ENCODE measurements at regions not wholly inside any gene's neighbourhood (a gene's known extent, or its start where the extent isn't known, plus 50 kb on each side); places are given as distances from the start of the nearest gene placed in this dataset.
A peak's percentile ranks its signal among the peaks of the same experiment; 100 is the strongest.
"Not testable (repeated sequence)": the region's sequence is repeated elsewhere in the genome, so short reads cannot be mapped to it uniquely, and the experiment has no call there.

- DNase-seq (ENCODE audit: low read depth in 2 of 3, low spot score in 2 of 3): no peak
These were observed 633.4 kb upstream of the CELF4 start for GRCh38 chr18:38198956-38199355.

- peak in 1 of 3 donors; percentile 61 for DNase-seq (ENCODE audit: low read depth in 2 of 3, low spot score in 2 of 3)
These were observed 632.9 kb upstream of the CELF4 start for GRCh38 chr18:38198526-38198925.

GRCh38 chr18:38186491-38186890, 620.9 kb upstream of the CELF4 start:
- no peak for DNase-seq (ENCODE audit: low read depth in 2 of 3, low spot score in 2 of 3)

DNA sequence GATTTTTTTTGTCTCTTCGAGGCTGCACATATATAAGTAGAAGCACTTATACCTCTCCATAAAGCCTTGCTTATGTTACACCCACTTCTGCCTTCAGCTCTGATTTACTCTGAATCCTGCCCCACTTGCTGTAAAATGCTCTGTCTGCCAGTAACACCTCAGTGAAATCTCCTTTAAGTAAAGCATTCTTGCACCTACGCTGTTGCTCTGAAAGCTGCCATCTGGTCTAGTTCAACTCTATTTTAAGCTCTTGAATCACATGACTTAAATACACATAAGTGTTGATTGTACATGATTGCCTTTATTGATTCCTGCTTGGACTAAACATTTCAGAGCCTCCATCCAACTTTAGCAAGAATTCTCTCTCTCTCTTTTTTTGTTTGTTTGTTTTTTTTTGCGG, 609.0 kb upstream of the CELF4 start:
- DNase-seq (ENCODE audit: low read depth in 2 of 3, low spot score in 2 of 3): no peak

DNA sequence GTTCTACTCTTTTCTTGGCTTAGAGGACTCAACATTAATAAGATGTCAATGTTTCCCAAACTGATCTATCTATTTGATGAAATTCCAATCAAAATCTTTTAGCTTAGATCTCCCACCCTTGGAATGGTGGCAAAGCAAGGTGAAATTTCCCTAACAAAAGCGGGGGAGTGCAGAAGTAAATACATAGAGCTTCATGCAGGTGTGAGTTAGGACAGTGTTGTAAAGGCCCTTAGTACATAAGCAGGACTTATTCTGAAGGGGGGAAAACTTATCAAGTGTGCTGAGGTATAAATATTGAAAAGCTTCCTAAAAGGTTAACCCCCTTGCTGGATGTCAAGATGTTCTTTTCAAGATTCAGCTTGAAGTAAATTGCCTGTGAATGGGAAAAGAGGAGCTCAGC, 608.6 kb upstream of the CELF4 start:
- DNase-seq (ENCODE audit: low read depth in 2 of 3, low spot score in 2 of 3): no peak

- no peak for DNase-seq (ENCODE audit: low read depth in 2 of 3, low spot score in 2 of 3)
These were observed 605.2 kb upstream of the CELF4 start for GRCh38 chr18:38170845-38171244.

GRCh38 chr18:38167623-38168022, 602.0 kb upstream of the CELF4 start:
- no peak for DNase-seq (ENCODE audit: low read depth in 2 of 3, low spot score in 2 of 3)

DNA sequence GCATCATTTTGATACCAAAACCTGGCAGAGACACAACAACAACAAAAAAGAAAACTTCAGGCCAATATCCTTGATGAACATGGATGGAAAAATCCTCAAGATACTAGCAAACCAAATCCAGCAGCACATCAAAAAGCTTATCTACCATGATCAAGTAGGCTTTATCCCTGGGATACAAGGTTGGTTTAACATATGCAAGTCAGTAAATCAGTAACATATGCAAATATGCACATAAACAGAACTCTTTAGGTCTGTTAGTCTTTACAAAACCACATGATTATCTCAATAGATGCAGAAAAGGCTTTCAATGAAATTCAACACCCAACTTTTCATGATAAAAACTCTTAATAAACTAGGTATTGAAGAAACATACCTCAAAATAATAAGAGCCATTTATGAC, 587.5 kb upstream of the CELF4 start:
- DNase-seq (ENCODE audit: low read depth in 2 of 3, low spot score in 2 of 3): not testable (repeated sequence)

GRCh38 chr18:38116716-38117115, 551.1 kb upstream of the CELF4 start:
- DNase-seq (ENCODE audit: low read depth in 2 of 3, low spot score in 2 of 3): no peak

GRCh38 chr18:38115201-38115600, 549.6 kb upstream of the CELF4 start:
- DNase-seq (ENCODE audit: low read depth in 2 of 3, low spot score in 2 of 3): no peak

DNA sequence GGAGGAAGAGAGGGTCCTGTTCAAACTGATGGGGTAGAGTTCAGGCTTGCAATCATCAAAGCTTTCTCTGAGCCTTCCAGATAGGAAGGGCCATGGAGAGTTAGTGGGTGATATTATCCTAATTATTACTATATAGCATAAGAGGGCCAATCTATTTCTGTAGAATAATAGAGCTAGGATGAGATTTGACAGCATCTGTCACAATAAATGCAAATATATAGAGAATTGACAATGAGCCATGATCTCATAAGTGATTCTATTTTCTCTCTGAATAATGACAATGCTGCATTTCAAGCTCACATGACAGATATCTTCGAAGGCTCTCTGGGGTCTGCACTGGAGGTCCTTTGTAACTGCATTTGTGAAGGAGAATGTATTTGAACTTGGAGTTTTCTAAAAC, 521.9 kb upstream of the CELF4 start:
- no peak for DNase-seq (ENCODE audit: low read depth in 2 of 3, low spot score in 2 of 3)

GRCh38 chr18:38081516-38081915, 515.9 kb upstream of the CELF4 start:
- DNase-seq (ENCODE audit: low read depth in 2 of 3, low spot score in 2 of 3): no peak

DNA sequence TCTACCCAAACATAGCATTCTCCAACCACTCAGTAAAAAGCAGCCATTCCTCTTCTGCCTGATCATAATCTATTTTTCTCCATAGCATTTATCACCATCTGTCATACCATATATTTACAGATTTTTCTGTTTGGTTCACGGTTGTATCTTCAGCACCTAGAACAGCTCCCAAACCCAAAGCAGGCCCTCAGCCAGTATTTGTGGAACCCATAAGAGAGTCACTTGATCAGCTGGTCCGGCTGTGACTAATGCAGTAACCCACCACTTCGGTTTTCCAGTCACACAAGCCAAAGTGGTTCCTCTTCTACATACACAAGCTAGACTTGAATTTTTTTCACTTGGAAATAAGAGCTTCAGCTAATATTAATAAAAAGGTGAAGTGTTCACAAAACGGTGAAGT, 511.6 kb upstream of the CELF4 start:
- peak in 2 of 3 donors; percentile 9 to 56 for DNase-seq (ENCODE audit: low read depth in 2 of 3, low spot score in 2 of 3)

DNA sequence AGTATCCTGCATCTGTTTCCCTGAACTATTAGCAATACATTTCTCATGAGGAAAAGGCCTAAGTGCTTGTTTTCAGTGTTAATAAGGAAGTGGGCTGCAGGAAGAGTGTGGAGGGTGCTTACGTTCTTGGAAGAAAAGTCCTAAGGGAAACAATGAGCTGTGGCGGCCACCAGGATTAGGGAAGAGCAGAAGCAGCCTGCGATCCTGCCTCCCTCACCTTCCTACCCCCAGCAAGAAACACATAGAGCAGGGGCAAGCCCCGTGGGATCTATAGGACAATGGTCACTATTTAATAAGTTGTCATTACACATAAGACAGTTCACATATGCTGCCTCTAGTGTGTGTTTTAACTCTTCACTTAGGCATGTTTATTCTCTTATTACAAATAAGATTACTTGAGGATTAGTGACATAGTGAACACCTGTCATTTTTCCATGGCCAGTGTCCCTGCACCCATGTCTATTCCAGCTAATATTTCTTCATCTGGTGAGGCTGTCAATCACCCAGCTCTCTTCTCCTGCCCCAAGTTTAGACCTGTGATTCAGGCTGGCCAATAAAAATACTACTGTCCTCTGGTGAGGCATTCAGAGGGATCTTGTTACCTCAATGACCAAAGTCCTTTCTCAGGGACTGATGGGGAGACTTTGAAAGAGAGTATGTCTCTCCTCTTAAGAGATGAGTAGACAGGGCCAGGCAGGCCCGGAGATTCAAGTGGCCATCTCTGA, 510.9 kb upstream of the CELF4 start:
- DNase-seq (ENCODE audit: low read depth in 2 of 3, low spot score in 2 of 3): no peak

DNA sequence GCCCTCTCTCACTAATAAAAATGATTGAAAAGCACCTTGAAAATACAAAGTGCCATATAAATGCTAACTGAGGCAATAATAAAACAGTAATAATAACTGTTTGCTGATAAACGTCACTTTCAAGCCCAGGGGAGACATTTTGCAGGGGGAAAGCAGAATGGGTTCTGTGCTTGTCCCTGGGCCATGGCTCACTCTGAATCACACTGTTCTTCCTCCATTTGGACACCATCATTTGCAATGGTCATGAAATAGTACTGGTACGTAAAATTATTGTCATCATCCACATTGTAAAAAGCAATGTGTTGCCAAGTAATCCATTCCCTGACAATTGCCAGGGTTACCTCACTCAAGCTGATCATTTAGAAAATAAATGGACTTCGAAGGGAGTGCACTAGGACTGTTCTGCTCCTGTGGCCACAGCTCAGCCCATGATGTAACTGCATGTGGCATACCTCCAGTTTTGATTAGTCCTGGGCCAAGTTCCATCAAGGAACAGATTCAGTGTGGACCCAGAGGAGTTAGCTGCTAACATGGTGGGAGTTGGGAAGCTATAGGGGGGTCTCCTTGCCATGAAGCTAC, 508.8 kb upstream of the CELF4 start:
- DNase-seq (ENCODE audit: low read depth in 2 of 3, low spot score in 2 of 3): no peak

DNA sequence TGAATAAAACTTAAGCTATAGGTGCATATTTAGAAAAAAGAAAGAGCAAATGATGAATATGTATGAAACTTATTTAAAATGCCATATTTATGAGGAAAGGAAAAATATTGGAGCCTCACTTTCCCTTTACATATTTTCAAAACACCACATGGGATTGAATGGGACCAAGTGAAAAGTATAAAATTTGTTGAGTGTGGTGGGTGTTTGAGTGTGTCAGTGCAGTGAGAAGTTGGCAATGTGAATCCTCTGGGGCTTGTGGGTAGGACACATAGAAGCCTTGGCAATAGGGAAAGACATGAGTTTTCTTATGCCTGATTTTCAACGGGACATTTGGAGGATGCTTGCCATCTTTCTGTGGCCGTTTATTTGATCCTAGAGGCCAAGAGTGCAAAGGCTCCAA, 502.2 kb upstream of the CELF4 start:
- DNase-seq (ENCODE audit: low read depth in 2 of 3, low spot score in 2 of 3): no peak

DNA sequence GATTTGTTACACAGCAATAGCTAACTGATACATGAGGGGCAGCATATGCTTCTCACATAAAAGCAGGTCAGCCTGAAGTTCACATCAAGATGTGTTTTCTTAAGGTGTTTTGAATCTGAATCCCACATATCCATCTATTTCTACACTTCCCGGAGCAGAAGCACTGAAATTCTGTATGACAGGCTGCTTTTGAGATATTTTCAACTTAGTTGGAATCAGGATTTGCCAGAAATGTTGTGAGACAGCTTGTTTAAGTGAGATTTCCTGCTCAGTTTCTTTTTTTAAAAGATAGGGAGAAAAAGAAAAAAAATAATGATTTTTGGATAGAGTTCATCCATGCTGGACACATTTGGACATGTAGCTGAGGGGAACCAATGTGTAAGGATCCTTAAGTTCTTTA, 501.5 kb upstream of the CELF4 start:
- DNase-seq (ENCODE audit: low read depth in 2 of 3, low spot score in 2 of 3): no peak

DNA sequence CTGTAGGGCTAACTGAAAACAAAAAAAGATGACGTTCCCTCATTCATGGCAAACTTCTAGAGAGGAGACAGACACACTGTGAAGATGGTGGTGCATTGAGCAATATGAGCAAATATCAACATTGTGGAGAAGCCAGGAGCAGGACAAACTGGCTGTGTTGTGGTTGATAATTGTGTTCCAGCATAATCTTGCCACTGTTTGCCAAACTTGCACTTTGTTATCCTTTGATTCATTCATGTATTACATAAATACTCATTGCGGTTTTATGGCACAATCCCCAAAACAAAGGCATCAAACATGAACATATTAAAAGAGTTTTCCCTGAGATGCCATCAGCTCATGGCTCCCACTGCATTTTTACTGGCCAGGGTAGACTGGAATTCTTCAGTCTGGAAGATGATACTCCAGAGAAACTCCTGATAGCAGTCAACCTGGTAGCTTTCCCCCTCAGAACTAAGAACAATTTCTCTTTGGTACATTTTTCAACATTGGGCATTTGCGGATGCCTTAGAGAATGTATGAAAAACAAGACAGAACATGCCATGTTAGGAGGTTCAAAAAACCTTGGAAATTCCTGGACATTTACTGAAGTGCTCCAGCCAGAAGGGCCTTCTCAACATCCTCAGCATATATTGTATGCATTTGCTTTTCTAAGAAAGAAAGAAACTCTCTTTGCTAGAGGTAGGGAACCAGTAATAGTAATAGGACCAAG, 487.4 kb upstream of the CELF4 start:
- DNase-seq (ENCODE audit: low read depth in 2 of 3, low spot score in 2 of 3): no peak

GRCh38 chr18:38047820-38048219, 482.2 kb upstream of the CELF4 start:
- peak in 1 of 3 donors; percentile 1 for DNase-seq (ENCODE audit: low read depth in 2 of 3, low spot score in 2 of 3)

- DNase-seq (ENCODE audit: low read depth in 2 of 3, low spot score in 2 of 3): no peak
These were observed 481.1 kb upstream of the CELF4 start for GRCh38 chr18:38046651-38047050.

- DNase-seq (ENCODE audit: low read depth in 2 of 3, low spot score in 2 of 3): no peak
These were observed 480.2 kb upstream of the CELF4 start for GRCh38 chr18:38045845-38046244.
